NCI-H2196 treated with DMSO at 0.1 percent for 48 hours (cell line): ENCODE measurements at regions not wholly inside any gene's neighbourhood (a gene's known extent, or its start where the extent isn't known, plus 50 kb on each side); places are given as distances from the start of the nearest gene placed in this dataset.

Source experiments
- DNase-seq: peaks from one replicate; lab custom pipeline; 2025; ENCODE audit not compliant: unreplicated experiment; lab: John Stamatoyannopoulos, UW

- no peak for DNase-seq
Observed at GRCh38 chr5:168151041-168151440, 140.4 kb upstream of the WWC1 start.

- DNase-seq = no peak
Observed at GRCh38 chr5:168152660-168153059, 138.8 kb upstream of the WWC1 start.

DNA sequence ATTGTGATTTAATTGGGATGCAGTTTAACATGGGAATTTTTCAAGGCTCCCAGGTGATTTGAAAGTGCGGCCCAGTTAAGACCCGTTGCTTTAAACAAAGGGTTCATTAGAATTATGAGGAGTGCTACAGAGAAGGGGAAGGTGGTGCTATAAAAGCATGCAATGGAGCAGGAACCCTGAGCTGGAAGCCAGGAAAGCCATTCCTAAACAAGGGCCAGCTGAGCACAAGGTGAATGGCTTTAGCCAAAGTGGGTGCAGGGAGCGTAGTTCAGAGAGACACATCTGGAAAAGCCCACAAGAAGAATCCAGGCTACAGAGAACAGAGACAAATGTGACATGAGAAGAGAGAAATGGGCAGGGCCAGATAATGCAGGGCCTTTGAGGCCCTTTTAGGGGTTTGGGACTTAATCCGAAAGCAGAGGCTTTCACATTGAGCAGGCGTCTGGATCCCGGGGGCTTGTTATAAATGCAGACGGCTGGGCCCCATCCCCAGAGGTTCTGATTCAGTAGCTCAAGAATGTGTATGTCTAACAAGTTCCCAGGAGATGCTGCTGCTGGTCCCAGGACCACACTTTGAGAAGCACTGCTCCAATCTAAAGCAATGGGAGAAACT is 138.1 kb upstream of the WWC1 start:
- no peak for DNase-seq

- DNase-seq = no peak
Observed at GRCh38 chr5:168153876-168154270, 137.6 kb upstream of the WWC1 start.

GRCh38 chr5:168155585-168155984 is 135.9 kb upstream of the WWC1 start:
- no peak for DNase-seq

DNA sequence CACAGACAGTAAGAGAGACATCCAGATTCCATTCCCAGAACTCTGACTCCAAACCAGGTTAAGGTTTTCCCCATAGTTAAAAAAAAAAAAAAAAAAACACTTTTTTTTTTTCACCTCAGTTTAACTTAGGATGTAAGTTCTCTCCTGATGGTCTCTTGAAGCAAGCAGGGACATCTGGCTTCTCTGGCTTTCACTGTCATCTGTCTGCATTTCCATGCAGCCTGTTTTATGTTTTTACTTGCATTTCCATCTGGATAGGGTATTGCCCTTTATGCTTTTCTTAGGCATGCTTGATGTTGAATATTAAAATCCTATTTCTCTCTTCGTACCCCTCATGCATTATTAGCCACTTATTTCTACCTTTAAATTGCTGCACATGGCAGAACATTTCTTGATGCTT is 135.3 kb upstream of the WWC1 start:
- no peak for DNase-seq

DNA sequence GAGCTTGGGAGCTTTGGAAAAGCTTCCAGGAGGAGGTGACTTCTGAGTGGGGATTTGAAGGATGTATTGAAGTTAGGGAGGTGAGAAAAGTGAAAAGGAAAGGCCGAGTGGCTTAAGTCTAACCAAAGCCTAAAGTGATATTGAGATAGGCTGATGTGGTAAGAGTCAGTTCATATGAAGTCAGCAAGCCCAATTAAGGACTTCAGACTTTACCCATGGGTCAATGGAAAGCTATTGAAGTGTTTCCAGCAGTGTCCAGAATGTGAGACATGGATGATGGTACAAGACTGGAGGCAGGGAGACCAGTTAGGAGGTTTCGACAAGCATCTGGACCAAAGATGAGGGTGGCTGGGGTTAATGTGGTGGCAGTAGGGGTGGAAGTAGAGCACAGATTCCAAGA is 134.3 kb upstream of the WWC1 start:
- DNase-seq = no peak

DNA sequence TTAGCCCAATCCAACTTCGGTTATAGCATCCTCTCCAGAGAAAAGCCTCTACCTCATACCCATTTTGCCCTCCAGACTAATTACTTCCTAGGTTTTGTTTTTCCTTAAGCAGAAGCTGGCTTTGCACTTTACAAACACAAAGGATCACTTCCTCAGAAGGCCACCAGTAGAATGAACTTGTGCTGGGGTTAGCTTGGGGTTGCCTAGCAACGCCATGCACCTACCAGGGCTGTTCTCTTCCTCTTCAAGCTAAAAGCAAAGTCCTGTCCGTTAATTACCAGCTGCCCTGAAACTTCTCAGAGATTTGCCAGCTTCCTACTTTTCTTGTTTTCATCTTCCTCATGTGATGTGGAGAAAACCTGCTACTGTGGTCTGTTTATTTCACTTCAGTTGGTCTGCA is 132.0 kb upstream of the WWC1 start:
- DNase-seq = no peak

- DNase-seq = peak; percentile 18
Observed at GRCh38 chr5:168162464-168162863, 129.0 kb upstream of the WWC1 start.

DNA sequence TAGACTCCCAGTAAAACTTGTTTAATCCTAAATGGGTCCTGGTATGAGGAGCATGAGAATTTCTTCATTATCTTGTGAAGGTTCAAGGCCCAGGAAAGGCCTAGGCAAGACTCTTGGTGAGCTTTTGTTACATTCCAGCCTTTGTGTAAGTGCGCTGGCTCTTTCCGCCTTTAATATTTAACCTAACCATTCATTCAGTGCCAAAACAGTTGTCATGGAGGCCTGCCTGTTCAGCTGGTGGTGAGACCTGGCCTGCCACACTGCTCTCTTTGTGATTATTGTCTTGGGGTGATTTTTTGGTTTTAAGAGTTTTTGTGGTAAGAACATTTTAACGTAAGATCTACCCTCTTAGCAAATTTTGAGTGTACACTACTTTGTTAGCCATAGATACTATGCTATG is 127.5 kb upstream of the WWC1 start:
- DNase-seq = no peak

DNA sequence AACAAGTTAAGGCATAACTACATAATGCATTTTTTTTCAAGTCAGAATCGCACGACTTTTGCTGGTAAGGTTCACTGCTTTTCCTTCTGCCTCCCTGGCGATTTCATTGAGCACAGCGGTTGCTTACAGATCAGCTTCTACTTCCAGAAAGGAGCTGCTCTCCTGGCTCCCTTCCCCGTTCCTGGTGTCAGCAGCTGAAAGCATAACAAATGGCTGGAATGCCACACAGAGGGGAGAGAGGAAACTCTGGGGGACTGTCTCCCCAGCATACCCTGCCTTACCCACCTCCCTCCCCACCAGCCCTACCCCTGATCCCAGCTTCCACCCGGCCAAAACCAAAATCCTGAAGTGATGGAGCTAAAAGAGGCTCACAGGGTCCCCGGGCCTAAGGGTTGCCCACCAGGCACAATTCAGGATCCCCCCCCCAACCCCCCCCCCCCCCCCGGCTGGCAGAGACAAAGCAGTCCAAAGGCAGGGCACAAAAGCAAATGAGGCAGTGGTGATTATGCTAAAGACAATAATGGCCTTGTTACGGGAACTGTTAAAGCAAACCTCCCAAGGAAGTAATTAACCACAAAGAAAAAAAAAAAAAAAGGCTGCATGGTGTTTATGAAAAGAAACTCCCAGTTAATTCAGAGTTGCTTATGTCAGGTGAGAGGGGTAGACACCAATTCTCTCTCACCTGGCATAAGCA is 126.1 kb upstream of the WWC1 start:
- no peak for DNase-seq

GRCh38 chr5:168165977-168166376 is 125.5 kb upstream of the WWC1 start:
- DNase-seq = no peak

- no peak for DNase-seq
Observed at GRCh38 chr5:168167338-168167737, 124.1 kb upstream of the WWC1 start.

- DNase-seq = no peak
Observed at GRCh38 chr5:168168978-168169698, 122.3 kb upstream of the WWC1 start.

- DNase-seq = no peak
Observed at GRCh38 chr5:168169791-168170190, 121.7 kb upstream of the WWC1 start.

GRCh38 chr5:168171901-168172759 is 119.3 kb upstream of the WWC1 start:
- DNase-seq = no peak

GRCh38 chr5:168172760-168173223 is 118.7 kb upstream of the WWC1 start:
- no peak for DNase-seq

DNA sequence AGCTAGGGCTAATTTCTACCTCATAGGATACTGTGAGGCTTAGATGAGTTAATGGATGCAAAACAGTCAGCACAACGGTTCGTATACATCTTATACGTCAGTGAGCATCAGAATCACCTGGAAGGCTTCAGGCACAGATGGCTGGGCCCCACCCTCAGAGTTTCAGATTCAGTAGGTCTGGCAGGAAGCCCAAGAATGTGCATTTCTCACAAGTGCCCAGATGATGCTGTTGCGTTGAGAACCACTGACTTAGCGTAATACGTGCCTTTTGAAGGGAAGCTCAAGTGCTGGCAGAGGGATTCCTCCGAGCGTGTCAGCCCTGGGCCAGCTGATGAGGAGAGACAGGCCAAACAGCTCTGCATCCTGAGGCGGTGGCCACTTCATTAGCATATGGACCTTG is 117.1 kb upstream of the WWC1 start:
- DNase-seq = no peak

DNA sequence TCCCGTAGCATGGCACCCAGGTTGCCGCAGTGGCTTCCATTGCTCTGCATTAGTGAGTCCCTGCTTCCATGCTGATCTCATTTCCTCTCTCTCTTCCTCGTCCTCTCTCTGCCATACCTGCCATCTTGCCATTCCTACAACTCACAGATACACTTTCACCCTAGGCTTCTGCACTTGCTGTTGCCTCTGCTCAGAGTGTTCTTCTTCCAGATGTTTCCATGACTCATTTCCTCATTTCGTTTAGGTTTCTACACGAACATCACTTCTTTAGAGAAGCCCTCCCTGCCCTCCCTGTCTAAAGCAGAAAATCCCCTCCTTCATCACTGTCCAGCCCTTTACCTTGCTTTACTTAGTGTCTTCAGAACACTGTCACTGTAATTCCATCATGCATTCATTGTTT is 115.2 kb upstream of the WWC1 start:
- no peak for DNase-seq

GRCh38 chr5:168176941-168177340 is 114.5 kb upstream of the WWC1 start:
- no peak for DNase-seq

DNA sequence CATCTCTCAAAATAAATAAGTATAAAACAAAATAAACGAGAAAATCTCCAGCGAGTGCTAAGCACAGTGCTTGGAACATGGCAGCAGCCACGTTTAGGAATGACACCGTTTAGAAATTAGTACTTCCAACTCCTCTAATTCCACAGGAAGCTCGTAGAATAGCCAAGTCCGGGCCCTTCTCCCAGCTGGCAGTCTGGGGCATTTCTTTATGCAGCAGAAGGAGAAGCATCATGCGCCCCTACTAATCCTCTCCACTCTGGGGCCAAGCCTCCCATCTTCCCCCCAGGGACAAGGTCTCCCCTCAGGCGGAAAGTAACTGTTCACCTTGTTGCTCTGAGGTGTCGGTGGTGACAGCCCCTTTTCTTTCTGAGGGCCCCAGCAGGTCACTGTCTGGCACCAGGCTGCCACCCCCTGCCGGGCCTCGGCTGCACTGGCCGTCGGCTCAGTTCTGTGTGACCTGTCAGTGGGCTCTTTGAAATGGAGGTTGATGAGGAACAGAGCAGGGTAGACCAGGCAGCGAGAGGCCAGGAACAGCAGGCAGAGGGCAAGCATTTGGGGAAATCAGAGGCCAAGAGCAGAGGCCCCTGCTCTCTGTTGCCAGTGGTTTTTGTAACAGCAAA is 113.5 kb upstream of the WWC1 start:
- DNase-seq = no peak
